ENCODE measurements at regions not wholly inside any gene's neighbourhood (a gene's known extent, or its start where the extent isn't known, plus 50 kb on each side); places are given as distances from the start of the nearest gene placed in this dataset.

GRCh38 chr5:2810644-2811043, 59.2 kb upstream of the IRX2 start:
- Histone ChIP-seq H3K9me2 (ENCODE audit: insufficient read depth) (no peaks in the 10 kb centered on the region), H3F3A (replicated peaks; ENCODE audit: low read depth) (no peaks in the 10 kb centered on the region), H3K4me1 (ENCODE audit: insufficient read depth) (no peaks in the 10 kb centered on the region), H3K4me3 (no peak overlapping the region), H4K20me1 (replicated peaks; ENCODE audit: insufficient read depth) (no peaks in the 10 kb centered on the region), H3K36me3 (ENCODE audit: insufficient read depth) (no peaks in the 10 kb centered on the region), H3K27me3 (ENCODE audit: insufficient read depth) (no peaks in the 10 kb centered on the region), H3K4me2 (no peak overlapping the region), H3K27ac (ENCODE audit: low read depth) (no peak overlapping the region), H3K79me2 (replicated peaks; ENCODE audit: insufficient read depth) (no peaks in the 10 kb centered on the region), H2AFZ (no peak overlapping the region)
- ATAC-seq (peak; percentile 26; the same call in 1 of the 3 replicates), DNase-seq (ENCODE audit: low spot score) (peak; percentile 8)
- no peaks in the 10 kb centered on the region for H3K9me3 Mint-ChIP-seq
- H3K4me3 Mint-ChIP-seq, result no peak overlapping the region
- no peaks in the 10 kb centered on the region for H3K4me1 Mint-ChIP-seq
- H3K36me3 Mint-ChIP-seq (ENCODE audit: low read depth), result no peaks in the 10 kb centered on the region
- no peak for TF ChIP-seq REST (IDR thresholded peaks at IDR 0.05; ENCODE audit: unreplicated experiment)
- TF ChIP-seq ZNF331 (CRISPR knock-in tag; IDR thresholded peaks at IDR 0.05; ENCODE audit: low read depth), result no peak
- TF ChIP-seq EZH2 (IDR thresholded peaks at IDR 0.05; ENCODE audit: low read depth, unreplicated experiment), result no peak
- TF ChIP-seq, protein P1, sequence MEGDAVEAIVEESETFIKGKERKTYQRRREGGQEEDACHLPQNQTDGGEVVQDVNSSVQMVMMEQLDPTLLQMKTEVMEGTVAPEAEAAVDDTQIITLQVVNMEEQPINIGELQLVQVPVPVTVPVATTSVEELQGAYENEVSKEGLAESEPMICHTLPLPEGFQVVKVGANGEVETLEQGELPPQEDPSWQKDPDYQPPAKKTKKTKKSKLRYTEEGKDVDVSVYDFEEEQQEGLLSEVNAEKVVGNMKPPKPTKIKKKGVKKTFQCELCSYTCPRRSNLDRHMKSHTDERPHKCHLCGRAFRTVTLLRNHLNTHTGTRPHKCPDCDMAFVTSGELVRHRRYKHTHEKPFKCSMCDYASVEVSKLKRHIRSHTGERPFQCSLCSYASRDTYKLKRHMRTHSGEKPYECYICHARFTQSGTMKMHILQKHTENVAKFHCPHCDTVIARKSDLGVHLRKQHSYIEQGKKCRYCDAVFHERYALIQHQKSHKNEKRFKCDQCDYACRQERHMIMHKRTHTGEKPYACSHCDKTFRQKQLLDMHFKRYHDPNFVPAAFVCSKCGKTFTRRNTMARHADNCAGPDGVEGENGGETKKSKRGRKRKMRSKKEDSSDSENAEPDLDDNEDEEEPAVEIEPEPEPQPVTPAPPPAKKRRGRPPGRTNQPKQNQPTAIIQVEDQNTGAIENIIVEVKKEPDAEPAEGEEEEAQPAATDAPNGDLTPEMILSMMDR (conservative IDR thresholded peaks at IDR 0.05; ENCODE audit: low read depth in 2 of 2), result no peak
- TF ChIP-seq CREB1 (CRISPR knock-in tag; IDR thresholded peaks at IDR 0.05; ENCODE audit: low read depth), result no peak
- TF ChIP-seq ZNF114 (CRISPR knock-in tag; IDR thresholded peaks at IDR 0.05), result no peak
- TF ChIP-seq EZH2phosphoT487 (IDR thresholded peaks at IDR 0.05; ENCODE audit: unreplicated experiment), result no peak
- TF ChIP-seq ZNF462 (CRISPR knock-in tag; IDR thresholded peaks at IDR 0.05), result no peak
- no peak for TF ChIP-seq JUNB (IDR thresholded peaks at IDR 0.05; ENCODE audit: unreplicated experiment)
- TF ChIP-seq, protein P2, sequence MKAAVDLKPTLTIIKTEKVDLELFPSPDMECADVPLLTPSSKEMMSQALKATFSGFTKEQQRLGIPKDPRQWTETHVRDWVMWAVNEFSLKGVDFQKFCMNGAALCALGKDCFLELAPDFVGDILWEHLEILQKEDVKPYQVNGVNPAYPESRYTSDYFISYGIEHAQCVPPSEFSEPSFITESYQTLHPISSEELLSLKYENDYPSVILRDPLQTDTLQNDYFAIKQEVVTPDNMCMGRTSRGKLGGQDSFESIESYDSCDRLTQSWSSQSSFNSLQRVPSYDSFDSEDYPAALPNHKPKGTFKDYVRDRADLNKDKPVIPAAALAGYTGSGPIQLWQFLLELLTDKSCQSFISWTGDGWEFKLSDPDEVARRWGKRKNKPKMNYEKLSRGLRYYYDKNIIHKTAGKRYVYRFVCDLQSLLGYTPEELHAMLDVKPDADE (IDR thresholded peaks at IDR 0.05), result no peak
- no peak for TF ChIP-seq POLR2AphosphoS5 (IDR thresholded peaks at IDR 0.05; ENCODE audit: low read depth)
- TF ChIP-seq NANOG (IDR thresholded peaks at IDR 0.05; ENCODE audit: borderline replicate concordance), result no peak
- TF ChIP-seq STAT1 (IDR thresholded peaks at IDR 0.05; ENCODE audit: unreplicated experiment), result no peak
- H3K27ac Mint-ChIP-seq, result no peak overlapping the region
- peaks cover 15% of the 10 kb centered on the region for H3K27me3 Mint-ChIP-seq (ENCODE audit: insufficient read depth, low read depth, poor library complexity)
